ENCODE measurements at regions not wholly inside any gene's neighbourhood (a gene's known extent, or its start where the extent isn't known, plus 50 kb on each side); places are given as distances from the start of the nearest gene placed in this dataset.
"Not testable (repeated sequence)": the region's sequence is repeated elsewhere in the genome, so short reads cannot be mapped to it uniquely, and the experiment has no call there.

DNA sequence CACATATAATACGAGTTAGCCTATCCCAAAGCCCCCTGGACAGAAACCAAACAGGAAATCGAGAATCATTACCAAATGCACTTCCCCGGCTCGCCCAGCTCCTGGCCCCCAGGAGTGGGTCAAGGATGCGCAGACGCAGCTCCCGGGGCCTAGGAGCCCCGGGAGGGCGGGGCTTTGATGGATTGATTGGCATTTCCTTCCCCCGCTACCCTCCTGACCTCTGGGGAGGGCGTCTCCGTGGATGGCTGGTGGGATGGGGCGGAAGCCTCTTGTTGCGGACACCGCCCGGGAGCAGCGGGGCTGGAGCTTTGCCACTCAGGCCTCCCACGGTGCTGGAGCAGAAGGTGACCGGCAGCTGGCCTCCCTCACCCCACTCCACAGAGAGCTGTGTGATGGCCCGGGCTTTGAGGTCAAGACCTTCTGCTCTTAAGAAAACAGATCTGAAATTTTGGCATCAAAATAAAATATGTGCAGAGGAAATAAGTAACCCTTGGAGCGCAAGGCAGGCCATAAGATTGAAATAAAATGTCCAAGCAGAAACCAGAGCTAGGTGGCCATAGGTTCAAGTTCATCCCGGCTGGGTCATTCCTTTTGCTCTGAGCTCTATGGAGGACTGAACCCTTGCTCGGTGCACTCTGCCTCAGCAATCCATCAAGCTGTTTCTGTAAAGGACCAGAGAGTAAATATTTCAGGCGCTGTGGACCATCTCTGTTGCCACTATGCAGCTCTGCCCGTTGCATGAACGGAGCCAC is 262.3 kb downstream of the SOX9 start:
- Histone ChIP-seq H3K4me3 (ENCODE audit: low read length in 2 of 2) (no peak overlapping the region), H3K9ac (ENCODE audit: low read depth in 1 of 2, low read length in 2 of 2) (no peak overlapping the region), H3K27ac (ENCODE audit: low read depth in 2 of 2, low read length in 2 of 2) (no peak overlapping the region), H3K36me3 (ENCODE audit: control insufficient read depth in 2 of 2, insufficient read depth in 2 of 2, low read length in 2 of 2) (no peaks in the 10 kb centered on the region), H3K4me1 (ENCODE audit: control insufficient read depth in 2 of 2, insufficient read depth in 2 of 2, low read length in 2 of 2) (peaks cover 0 to 2% of the 10 kb centered on the region in 2 donors), H3K9me3 (ENCODE audit: control insufficient read depth in 2 of 2, low read length in 2 of 2) (no peaks in the 10 kb centered on the region), H3K27me3 (ENCODE audit: control insufficient read depth in 2 of 2, insufficient read depth in 2 of 2, low read length in 2 of 2) (no peaks in the 10 kb centered on the region)

DNA sequence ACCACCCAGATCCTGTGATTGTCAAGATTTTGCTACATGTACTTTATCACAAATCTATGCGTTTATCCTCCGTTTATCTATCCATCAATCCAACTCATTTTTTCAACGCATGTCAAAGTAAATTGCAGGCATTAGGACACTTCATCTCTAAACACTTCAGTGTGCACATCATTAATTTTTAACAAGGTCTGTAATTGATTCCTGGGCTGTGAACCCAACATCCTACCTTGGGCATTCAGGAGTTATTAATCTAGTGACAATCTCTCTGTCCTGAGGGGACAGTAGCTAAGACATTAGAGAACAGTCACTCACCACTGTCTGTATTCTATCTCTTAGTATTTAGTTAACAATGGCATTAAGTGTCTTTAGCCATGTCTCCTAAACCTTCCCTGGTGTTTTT is 264.7 kb downstream of the SOX9 start:
- Histone ChIP-seq H3K27ac (ENCODE audit: low read depth in 2 of 2, low read length in 2 of 2) (no peak overlapping the region), H3K9me3 (ENCODE audit: control insufficient read depth in 2 of 2, low read length in 2 of 2) (no peaks in the 10 kb centered on the region), H3K9ac (ENCODE audit: low read depth in 1 of 2, low read length in 2 of 2) (no peak overlapping the region), H3K4me1 (ENCODE audit: control insufficient read depth in 2 of 2, insufficient read depth in 2 of 2, low read length in 2 of 2) (peaks cover 0 to 2% of the 10 kb centered on the region in 2 donors), H3K27me3 (ENCODE audit: control insufficient read depth in 2 of 2, insufficient read depth in 2 of 2, low read length in 2 of 2) (no peaks in the 10 kb centered on the region), H3K4me3 (ENCODE audit: low read length in 2 of 2) (no peak overlapping the region), H3K36me3 (ENCODE audit: control insufficient read depth in 2 of 2, insufficient read depth in 2 of 2, low read length in 2 of 2) (peaks cover 0 to 2% of the 10 kb centered on the region in 2 donors)

DNA sequence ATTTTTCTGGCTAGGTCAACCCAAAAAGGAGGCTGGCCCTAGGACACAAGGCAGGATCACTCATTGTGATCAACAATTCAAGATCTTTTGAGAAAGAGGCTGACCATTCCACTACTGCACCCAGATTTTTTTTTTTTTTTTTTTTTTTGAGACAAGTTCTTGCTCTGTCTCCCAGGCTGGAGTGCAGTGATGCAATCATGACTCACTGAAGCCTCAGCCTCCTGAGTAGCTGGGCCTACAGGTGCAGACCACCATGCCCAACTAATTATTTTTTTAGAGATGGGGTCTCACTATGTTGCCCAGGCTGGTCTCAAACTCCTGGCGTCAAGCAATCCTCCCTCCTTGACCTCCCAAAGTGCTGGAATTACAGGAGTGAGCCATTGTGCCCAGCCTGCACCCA is 265.4 kb downstream of the SOX9 start:
- not testable (repeated sequence) for H3K4me3 ChIP-seq (ENCODE audit: low read length in 2 of 2); H3K9me3 ChIP-seq (ENCODE audit: control insufficient read depth in 2 of 2, low read length in 2 of 2); H3K4me1 ChIP-seq (ENCODE audit: control insufficient read depth in 2 of 2, insufficient read depth in 2 of 2, low read length in 2 of 2); H3K36me3 ChIP-seq (ENCODE audit: control insufficient read depth in 2 of 2, insufficient read depth in 2 of 2, low read length in 2 of 2); H3K27me3 ChIP-seq (ENCODE audit: control insufficient read depth in 2 of 2, insufficient read depth in 2 of 2, low read length in 2 of 2); H3K27ac ChIP-seq (ENCODE audit: low read depth in 2 of 2, low read length in 2 of 2); H3K9ac ChIP-seq (ENCODE audit: low read depth in 1 of 2, low read length in 2 of 2)

DNA sequence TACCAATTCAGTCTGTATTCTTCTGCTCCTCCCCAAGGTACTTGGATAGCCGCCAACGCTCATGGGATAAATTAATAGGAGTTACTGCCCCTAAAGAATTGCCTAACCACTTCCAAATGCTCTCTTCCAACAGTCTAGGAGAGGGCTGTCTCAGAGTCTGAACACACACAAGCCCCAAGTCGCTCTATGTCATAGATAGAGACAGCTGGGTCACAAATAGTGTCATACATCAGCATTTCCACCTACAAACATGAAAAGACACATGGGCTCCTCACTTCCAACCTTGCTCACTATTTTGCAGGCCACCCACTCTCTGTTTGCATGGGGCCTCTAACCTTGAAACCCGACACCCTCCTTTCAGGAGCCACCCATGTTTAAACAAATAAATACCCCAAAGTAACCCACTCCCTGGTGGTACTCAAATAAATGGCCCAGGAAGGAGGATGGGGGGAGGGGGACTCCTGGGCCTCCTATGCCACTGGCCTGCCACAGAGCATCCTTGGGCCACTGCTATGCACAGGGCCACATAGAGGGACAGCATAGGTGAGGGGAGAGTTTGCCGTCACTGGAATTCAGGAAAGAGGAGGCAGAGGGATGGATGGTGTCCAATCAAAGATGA is 265.9 kb downstream of the SOX9 start:
- H3K9ac ChIP-seq (ENCODE audit: low read depth in 1 of 2, low read length in 2 of 2) = no peak overlapping the region
- no peak overlapping the region for H3K27ac ChIP-seq (ENCODE audit: low read depth in 2 of 2, low read length in 2 of 2)
- H3K4me1 ChIP-seq (ENCODE audit: control insufficient read depth in 2 of 2, insufficient read depth in 2 of 2, low read length in 2 of 2) = peaks cover 0 to 2% of the 10 kb centered on the region in 2 donors
- no peaks in the 10 kb centered on the region for H3K9me3 ChIP-seq (ENCODE audit: control insufficient read depth in 2 of 2, low read length in 2 of 2)
- H3K4me3 ChIP-seq (ENCODE audit: low read length in 2 of 2) = no peak overlapping the region
- peaks cover 0 to 2% of the 10 kb centered on the region in 2 donors for H3K36me3 ChIP-seq (ENCODE audit: control insufficient read depth in 2 of 2, insufficient read depth in 2 of 2, low read length in 2 of 2)
- H3K27me3 ChIP-seq (ENCODE audit: control insufficient read depth in 2 of 2, insufficient read depth in 2 of 2, low read length in 2 of 2) = no peaks in the 10 kb centered on the region

DNA sequence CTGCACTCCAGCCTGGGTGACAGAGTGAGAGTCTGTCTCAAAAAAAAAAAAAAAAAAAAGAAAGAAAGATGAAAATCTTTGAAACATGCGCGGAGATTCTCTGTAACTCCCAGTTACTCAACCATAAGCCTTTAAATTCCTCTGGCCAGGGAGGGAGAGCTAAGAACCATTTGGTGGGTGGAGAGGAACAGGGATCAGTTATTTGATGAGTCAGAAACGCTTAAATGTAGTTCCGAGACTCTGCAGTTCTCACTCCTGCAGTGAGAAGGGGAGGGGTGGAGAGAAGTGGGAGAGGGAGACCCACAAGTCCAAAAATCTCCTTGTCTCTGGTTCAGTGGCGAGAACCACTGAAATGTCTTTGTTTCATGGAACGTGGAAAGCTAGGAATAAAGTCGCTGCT is 266.7 kb downstream of the SOX9 start:
- H3K27me3 ChIP-seq (ENCODE audit: control insufficient read depth in 2 of 2, insufficient read depth in 2 of 2, low read length in 2 of 2) = no peaks in the 10 kb centered on the region
- H3K4me1 ChIP-seq (ENCODE audit: control insufficient read depth in 2 of 2, insufficient read depth in 2 of 2, low read length in 2 of 2) = peaks cover 0 to 6% of the 10 kb centered on the region in 2 donors

DNA sequence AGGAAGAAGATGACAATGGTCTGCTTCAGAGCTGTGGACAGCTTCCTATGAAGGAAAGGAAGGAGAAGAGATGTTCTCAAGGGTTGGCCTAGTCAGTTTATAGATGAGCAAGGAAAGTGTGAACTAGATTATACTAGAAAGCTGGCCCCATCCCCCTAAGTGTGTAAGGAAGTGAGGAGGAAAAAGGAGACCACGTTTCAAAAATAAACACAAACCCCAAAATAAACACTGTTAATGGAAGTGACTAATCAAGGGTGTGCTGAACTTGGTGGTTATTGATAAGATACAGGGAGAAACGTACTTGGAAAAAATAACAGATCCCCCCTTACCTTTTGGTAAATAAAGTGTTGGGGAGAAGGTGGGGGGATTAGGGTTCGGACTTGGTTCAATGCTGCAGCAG is 267.1 kb downstream of the SOX9 start:
- no peaks in the 10 kb centered on the region for H3K9me3 ChIP-seq (ENCODE audit: control insufficient read depth in 2 of 2, low read length in 2 of 2)

More for the DNA sequence above, 266.7 kb downstream of the SOX9 start:
- peaks cover 0 to 2% of the 10 kb centered on the region in 2 donors for H3K36me3 ChIP-seq (ENCODE audit: control insufficient read depth in 2 of 2, insufficient read depth in 2 of 2, low read length in 2 of 2)
- H3K4me3 ChIP-seq (ENCODE audit: low read length in 2 of 2) = no peak overlapping the region
- H3K27ac ChIP-seq (ENCODE audit: low read depth in 2 of 2, low read length in 2 of 2) = no peak overlapping the region
- no peaks in the 10 kb centered on the region for H3K9me3 ChIP-seq (ENCODE audit: control insufficient read depth in 2 of 2, low read length in 2 of 2)
- no peak overlapping the region for H3K9ac ChIP-seq (ENCODE audit: low read depth in 1 of 2, low read length in 2 of 2)

DNA sequence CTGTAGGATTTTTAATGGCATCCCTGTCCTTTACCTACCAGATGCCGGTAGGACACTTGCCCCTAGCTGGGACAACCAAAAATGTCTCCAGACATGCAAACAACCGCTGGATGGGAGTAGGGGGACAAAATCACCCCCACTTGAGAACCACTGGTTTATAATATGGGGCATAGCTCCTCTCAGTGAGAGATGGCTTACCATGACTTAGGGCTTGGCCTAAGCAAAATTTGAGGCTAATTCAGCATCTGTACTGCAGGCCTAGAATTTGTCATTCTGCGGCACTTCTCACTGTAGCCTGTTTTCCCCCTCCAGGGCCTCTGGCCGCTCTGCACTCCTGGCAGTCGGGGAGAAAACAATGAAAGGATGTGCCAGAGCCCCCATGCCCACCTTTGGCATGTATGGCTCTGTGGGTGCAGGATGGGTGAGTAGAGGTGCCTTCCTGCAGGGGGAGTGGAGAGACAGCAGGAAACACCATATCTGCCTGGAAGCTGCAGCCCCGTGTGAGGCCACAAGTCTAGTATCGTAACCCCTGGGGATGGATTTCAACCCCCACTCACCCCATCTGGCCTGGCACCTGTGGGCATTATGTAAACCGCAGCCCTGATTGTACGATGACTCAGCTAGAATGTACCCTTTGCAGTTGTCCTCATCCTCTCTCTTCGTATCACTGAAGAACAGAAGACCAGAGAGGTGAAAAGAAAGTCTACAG is 268.1 kb downstream of the SOX9 start:
- peaks cover 0 to 6% of the 10 kb centered on the region in 2 donors for H3K4me1 ChIP-seq (ENCODE audit: control insufficient read depth in 2 of 2, insufficient read depth in 2 of 2, low read length in 2 of 2)
- H3K27ac ChIP-seq (ENCODE audit: low read depth in 2 of 2, low read length in 2 of 2) = no peak overlapping the region
- peaks cover 0 to 2% of the 10 kb centered on the region in 2 donors for H3K36me3 ChIP-seq (ENCODE audit: control insufficient read depth in 2 of 2, insufficient read depth in 2 of 2, low read length in 2 of 2)
- no peaks in the 10 kb centered on the region for H3K27me3 ChIP-seq (ENCODE audit: control insufficient read depth in 2 of 2, insufficient read depth in 2 of 2, low read length in 2 of 2)
- H3K9ac ChIP-seq (ENCODE audit: low read depth in 1 of 2, low read length in 2 of 2) = no peak overlapping the region
- no peak overlapping the region for H3K4me3 ChIP-seq (ENCODE audit: low read length in 2 of 2)
- H3K9me3 ChIP-seq (ENCODE audit: control insufficient read depth in 2 of 2, low read length in 2 of 2) = no peaks in the 10 kb centered on the region

More for the DNA sequence above, 267.1 kb downstream of the SOX9 start:
- Histone ChIP-seq H3K4me3 (ENCODE audit: low read length in 2 of 2) (no peak overlapping the region), H3K9ac (ENCODE audit: low read depth in 1 of 2, low read length in 2 of 2) (no peak overlapping the region), H3K27ac (ENCODE audit: low read depth in 2 of 2, low read length in 2 of 2) (no peak overlapping the region), H3K36me3 (ENCODE audit: control insufficient read depth in 2 of 2, insufficient read depth in 2 of 2, low read length in 2 of 2) (peaks cover 0 to 2% of the 10 kb centered on the region in 2 donors), H3K4me1 (ENCODE audit: control insufficient read depth in 2 of 2, insufficient read depth in 2 of 2, low read length in 2 of 2) (peaks cover 0 to 6% of the 10 kb centered on the region in 2 donors), H3K27me3 (ENCODE audit: control insufficient read depth in 2 of 2, insufficient read depth in 2 of 2, low read length in 2 of 2) (no peaks in the 10 kb centered on the region)

DNA sequence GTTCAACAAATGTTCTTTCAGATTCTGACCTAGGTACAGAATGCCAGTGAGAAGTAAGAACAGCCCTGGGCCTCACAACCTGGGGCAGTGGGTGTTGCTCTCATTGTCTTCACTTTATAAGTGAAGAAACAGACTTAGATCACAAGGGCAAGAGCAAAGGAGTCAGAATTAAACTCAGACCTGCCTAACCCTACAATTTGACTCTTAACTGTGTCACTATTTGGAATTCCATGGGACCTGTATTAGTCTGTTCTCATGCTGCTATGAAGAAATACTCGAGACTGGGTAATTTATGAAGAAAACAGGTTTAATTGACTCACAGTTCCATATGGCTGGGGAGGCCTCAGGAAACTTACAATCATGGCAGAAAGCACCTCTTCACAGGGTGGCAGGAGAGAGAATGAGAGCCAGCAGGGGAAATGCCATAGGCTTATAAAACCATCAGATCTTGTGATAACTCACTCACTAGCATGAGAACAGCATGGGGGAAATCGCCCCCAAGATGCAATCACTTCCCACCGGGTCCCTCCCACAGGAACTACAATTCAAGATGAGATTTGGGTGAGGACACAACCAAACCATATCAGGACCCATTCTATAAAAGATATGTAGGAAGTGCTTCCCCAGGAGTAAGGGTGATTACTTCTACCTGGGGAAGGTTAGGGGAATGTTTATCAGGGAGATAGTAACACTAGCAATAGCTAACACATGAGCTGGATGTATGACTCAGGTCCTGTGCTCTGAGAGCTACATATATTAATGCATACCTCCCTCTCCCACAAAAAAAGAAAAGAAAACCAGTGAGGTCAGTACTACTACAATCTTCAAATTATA is 270.1 kb downstream of the SOX9 start:
- no peak overlapping the region for H3K4me3 ChIP-seq (ENCODE audit: low read length in 2 of 2)
- H3K4me1 ChIP-seq (ENCODE audit: control insufficient read depth in 2 of 2, insufficient read depth in 2 of 2, low read length in 2 of 2) = peaks cover 0 to 13% of the 10 kb centered on the region in 2 donors
- no peak overlapping the region for H3K27ac ChIP-seq (ENCODE audit: low read depth in 2 of 2, low read length in 2 of 2)

DNA sequence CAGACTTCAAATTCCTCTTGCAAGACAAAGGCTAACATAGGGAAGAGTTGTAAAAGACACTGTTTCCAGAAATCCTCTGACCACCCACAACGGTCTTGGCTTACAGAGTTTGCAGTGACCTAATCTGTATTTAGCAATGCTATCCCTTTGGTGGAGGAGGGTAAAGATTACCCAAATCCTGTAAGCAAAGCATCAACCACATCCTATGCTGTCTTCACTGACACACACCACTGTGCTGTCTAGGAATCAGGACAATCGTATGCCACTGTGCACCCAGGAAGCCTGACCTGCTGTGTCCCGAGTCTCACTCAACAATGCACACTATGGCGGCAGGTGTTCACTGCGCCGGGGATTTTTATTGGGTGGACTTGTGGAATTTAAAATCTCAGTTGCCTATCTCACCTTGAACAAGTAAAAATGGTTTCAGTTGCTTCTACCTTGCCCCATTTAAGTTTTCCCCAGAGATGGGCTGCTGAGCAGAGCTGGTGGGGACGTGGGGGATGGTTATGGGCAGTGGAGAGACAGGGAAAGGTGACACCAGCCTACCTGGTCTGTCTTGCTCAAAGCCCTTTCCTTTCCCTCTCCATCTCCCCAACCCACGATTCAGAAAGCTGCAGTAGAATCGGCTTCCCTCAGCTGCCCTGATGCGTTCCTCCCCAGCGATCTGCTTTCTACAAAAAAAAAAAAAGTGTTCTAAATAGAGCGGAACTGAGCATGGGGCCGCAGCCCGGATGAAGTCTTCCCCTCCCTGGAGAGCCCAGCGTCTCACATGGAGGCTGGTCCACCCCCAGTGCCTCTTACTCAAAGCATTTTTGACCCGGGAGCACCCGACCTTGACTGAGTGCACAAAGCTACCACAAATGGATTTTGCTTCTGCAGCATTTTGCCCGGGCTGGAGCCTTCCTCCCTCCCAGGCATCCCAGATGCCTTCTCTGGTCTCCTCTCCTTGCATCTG is 271.5 kb downstream of the SOX9 start:
- Histone ChIP-seq H3K9ac (ENCODE audit: low read depth in 1 of 2, low read length in 2 of 2) (no peak overlapping the region), H3K4me3 (ENCODE audit: low read length in 2 of 2) (no peak overlapping the region), H3K27me3 (ENCODE audit: control insufficient read depth in 2 of 2, insufficient read depth in 2 of 2, low read length in 2 of 2) (no peaks in the 10 kb centered on the region), H3K4me1 (ENCODE audit: control insufficient read depth in 2 of 2, insufficient read depth in 2 of 2, low read length in 2 of 2) (peaks cover 0 to 11% of the 10 kb centered on the region in 2 donors), H3K27ac (ENCODE audit: low read depth in 2 of 2, low read length in 2 of 2) (no peak overlapping the region), H3K9me3 (ENCODE audit: control insufficient read depth in 2 of 2, low read length in 2 of 2) (no peaks in the 10 kb centered on the region), H3K36me3 (ENCODE audit: control insufficient read depth in 2 of 2, insufficient read depth in 2 of 2, low read length in 2 of 2) (peaks cover 0 to 2% of the 10 kb centered on the region in 2 donors)

More for the DNA sequence above, 270.1 kb downstream of the SOX9 start:
- H3K9ac ChIP-seq (ENCODE audit: low read depth in 1 of 2, low read length in 2 of 2) = no peak overlapping the region
- H3K36me3 ChIP-seq (ENCODE audit: control insufficient read depth in 2 of 2, insufficient read depth in 2 of 2, low read length in 2 of 2) = peaks cover 0 to 2% of the 10 kb centered on the region in 2 donors
- H3K27me3 ChIP-seq (ENCODE audit: control insufficient read depth in 2 of 2, insufficient read depth in 2 of 2, low read length in 2 of 2) = no peaks in the 10 kb centered on the region
- no peaks in the 10 kb centered on the region for H3K9me3 ChIP-seq (ENCODE audit: control insufficient read depth in 2 of 2, low read length in 2 of 2)

Data from mucosa of rectum (tissue), 2 donors.